K562 (cell line): ENCODE measurements at regions not wholly inside any gene's neighbourhood (a gene's known extent, or its start where the extent isn't known, plus 50 kb on each side); places are given as distances from the start of the nearest gene placed in this dataset.

Experiments used
- ATAC-seq: fragments of 200-7000 bp; cut with Tn5 transposase; 3 replicates; pipeline ENCODE4 v1.9.1; 2020; ENCODE audit warnings: moderate library complexity
- BruUV-seq: library from RNA; stranded (reverse); fragments of 400-500 nt; replicated peaks from 2 replicates; lab custom pipeline; 2021; lab: Mats Ljungman, UMichigan
- CTCF ChIA-PET: fragments of 300-600 bp; formaldehyde crosslinking; extraction: SDS; loops from one replicate; lab custom pipeline; 2021; ENCODE audit warnings: low intra/inter-chr PET ratio; lab: Yijun Ruan, JAX
- POLR2A ChIA-PET: fragments of 300-600, 350-650 bp; sonication (Branson Sonifier 250); formaldehyde crosslinking; extraction: SDS; loops from one replicate; lab custom pipeline; 2021; ENCODE audit warnings: antibody characterized with exemption, inconsistent platforms; lab: Yijun Ruan, JAX
- DNase-seq, 4 experiments: peaks; one replicate each; pipeline versions ENCODE4 v3.0.0 to v3.0.0-alpha.2; 2011 to 2018; ENCODE audit warnings: low spot score in 3 of 4, mixed read lengths in 3 of 4; ENCODE audit errors: extremely low read depth in 1 of 4
- FAIRE-seq: peaks from 2 replicates; lab custom pipeline; 2011; peaks lifted over from hg19 to GRCh38; lab: Jason Lieb, UNC
- H2AFZ ChIP-seq: 2 replicates; pipeline ENCODE4 v1.6.0; 2011; ENCODE audit warnings: low read depth, low read length, control low read depth, inconsistent platforms
- H3K27ac ChIP-seq: fragments of 200-600 bp; 3 replicates; pipeline ENCODE4 v1.8.0; 2011; ENCODE audit warnings: low read depth, mild to moderate bottlenecking, control low read depth, inconsistent platforms, low read length, moderate library complexity, mixed read lengths; ENCODE audit errors: extremely low read depth
- H3K27me3 ChIP-seq, 2 experiments: fragments of 300-600 bp in 1 of 2; 2 replicates in 1 of 2; 3 replicates in 1 of 2; pipeline versions ENCODE4 v1.6.0 to v1.8.0; 2011; ENCODE audit warnings: inconsistent platforms in 2 of 2, low read length in 2 of 2, mild to moderate bottlenecking in 1 of 2, mixed read lengths in 1 of 2, moderate library complexity in 1 of 2; ENCODE audit not compliant: control insufficient read depth in 2 of 2, insufficient read depth in 2 of 2
- H3K36me3 ChIP-seq: fragments of 300-600 bp; 3 replicates; pipeline ENCODE4 v1.8.0; 2011; ENCODE audit warnings: mild to moderate bottlenecking, low read length, inconsistent platforms; ENCODE audit not compliant: control insufficient read depth, insufficient read depth
- H3K4me1 ChIP-seq, 2 experiments: fragments of 200-600 bp in 1 of 2; replicated peaks in 1 of 2; 2 replicates in 1 of 2; 3 replicates in 1 of 2; pipeline versions ENCODE4 v1.5.1 to v1.8.0; 2011; ENCODE audit warnings: inconsistent platforms in 2 of 2, low read length in 2 of 2, mild to moderate bottlenecking in 1 of 2, mixed read lengths in 1 of 2, moderate library complexity in 1 of 2; ENCODE audit not compliant: control insufficient read depth in 2 of 2, insufficient read depth in 2 of 2
- H3K4me2 ChIP-seq: 2 replicates; pipeline ENCODE4 v1.6.1; 2011; ENCODE audit warnings: low read length, control low read depth, inconsistent platforms, mixed read lengths; ENCODE audit not compliant: insufficient read depth
- H3K4me3 ChIP-seq: fragments of 200-600 bp; sonication (generic), shearing (Covaris generic); 2 replicates; pipeline ENCODE4 v1.5.1; 2016; ENCODE audit warnings: control low read depth, inconsistent platforms
- H3K79me2 ChIP-seq: fragments of 200-600 bp; 3 replicates; pipeline ENCODE4 v1.8.0; 2011; ENCODE audit warnings: low read length, inconsistent platforms; ENCODE audit not compliant: control insufficient read depth, insufficient read depth
- H3K9ac ChIP-seq, 2 experiments: 2 replicates each; pipeline versions ENCODE4 v1.6.0 to v1.6.1; 2011; ENCODE audit warnings: low read depth in 2 of 2, low read length in 2 of 2, control low read depth in 1 of 2, inconsistent platforms in 1 of 2, mild to moderate bottlenecking in 1 of 2, mixed read lengths in 1 of 2; ENCODE audit not compliant: insufficient read depth in 1 of 2
- H3K9me1 ChIP-seq: one replicate; pipeline ENCODE4 v1.6.0; 2011; ENCODE audit warnings: inconsistent platforms, mild to moderate bottlenecking, low read length, moderate library complexity; ENCODE audit not compliant: control insufficient read depth, insufficient read depth
- H3K9me3 ChIP-seq: replicated peaks from 2 replicates; pipeline ENCODE4 v1.5.1; 2011; ENCODE audit warnings: low read depth, low read length, inconsistent platforms; ENCODE audit not compliant: control insufficient read depth, insufficient read depth
- H4K20me1 ChIP-seq: replicated peaks from 2 replicates; pipeline ENCODE4 v1.6.1; 2011; ENCODE audit warnings: low read length, inconsistent platforms, mixed read lengths; ENCODE audit not compliant: control insufficient read depth, insufficient read depth
- RAD21 ChIP-seq, 2 experiments: fragments of 250-450 bp in 1 of 2; fragments of 450-650 bp in 1 of 2; sonication (Bioruptor Pico) in 1 of 2; formaldehyde crosslinking in 1 of 2; IDR thresholded peaks in 1 of 2; conservative IDR thresholded peaks in 1 of 2; 2 replicates each; pipeline versions ENCODE4 v1.4.0 to v1.8.0; 2020 to 2022; ENCODE audit warnings: mild to moderate bottlenecking in 2 of 2, moderate library complexity in 1 of 2
- SMC3 ChIP-seq: conservative IDR thresholded peaks from 2 replicates; pipeline ENCODE4 v1.6.1; 2011; ENCODE audit warnings: low read depth, low read length, improper control_type of control experiment; ENCODE audit not compliant: insufficient read depth
- ZNF354B ChIP-seq: fragments of 250-450 bp; sonication (Bioruptor Pico); IDR thresholded peaks from 2 replicates; pipeline ENCODE4 v1.4.0; 2020
- WGBS: fragments of 100-300 bp; shearing (Covaris generic); methylation state at CpG from one replicate; pipeline ENCODE4 v1.1.6; 2016; ENCODE audit warnings: low coverage, mixed read lengths; ENCODE audit not compliant: insufficient coverage; ENCODE audit errors: missing lambda C conversion rate; 5-methylcytosine and 5-hydroxymethylcytosine counted together
- in situ Hi-C: fragments of 300-500 bp; cut with MboI; formaldehyde crosslinking; loops from 4 replicates; pipeline ENCODE4 v1.15.0; 2018; ENCODE audit warnings: inconsistent platforms, mixed read lengths
- intact Hi-C: fragments of 100-400 bp; cut with micrococcal nuclease; formaldehyde crosslinking; loops from 2 replicates; pipeline ENCODE4 v1.14.2; 2022
- TF ChIP-seq, protein P1 (sequence below), 2 experiments: fragments of 450-650 bp; formaldehyde crosslinking in 1 of 2; IDR thresholded peaks; 2 replicates each; pipeline versions ENCODE4 v1.4.0 to v1.6.1; 2014 to 2020; ENCODE audit warnings: mild to moderate bottlenecking in 2 of 2, borderline replicate concordance in 1 of 2, low read depth in 1 of 2
- TF ChIP-seq, protein P2 (sequence below), 3 experiments: IDR thresholded peaks in 2 of 3; conservative IDR thresholded peaks in 1 of 3; 2 replicates each; pipeline ENCODE4 v1.5.1; 2011 to 2012; ENCODE audit warnings: low read length in 3 of 3, mild to moderate bottlenecking in 3 of 3, control low read depth in 2 of 3, improper control_type of control experiment in 1 of 3, inconsistent platforms in 1 of 3, low read depth in 1 of 3, mixed read lengths in 1 of 3, moderate library complexity in 1 of 3; ENCODE audit not compliant: insufficient read depth in 2 of 3

DNA sequence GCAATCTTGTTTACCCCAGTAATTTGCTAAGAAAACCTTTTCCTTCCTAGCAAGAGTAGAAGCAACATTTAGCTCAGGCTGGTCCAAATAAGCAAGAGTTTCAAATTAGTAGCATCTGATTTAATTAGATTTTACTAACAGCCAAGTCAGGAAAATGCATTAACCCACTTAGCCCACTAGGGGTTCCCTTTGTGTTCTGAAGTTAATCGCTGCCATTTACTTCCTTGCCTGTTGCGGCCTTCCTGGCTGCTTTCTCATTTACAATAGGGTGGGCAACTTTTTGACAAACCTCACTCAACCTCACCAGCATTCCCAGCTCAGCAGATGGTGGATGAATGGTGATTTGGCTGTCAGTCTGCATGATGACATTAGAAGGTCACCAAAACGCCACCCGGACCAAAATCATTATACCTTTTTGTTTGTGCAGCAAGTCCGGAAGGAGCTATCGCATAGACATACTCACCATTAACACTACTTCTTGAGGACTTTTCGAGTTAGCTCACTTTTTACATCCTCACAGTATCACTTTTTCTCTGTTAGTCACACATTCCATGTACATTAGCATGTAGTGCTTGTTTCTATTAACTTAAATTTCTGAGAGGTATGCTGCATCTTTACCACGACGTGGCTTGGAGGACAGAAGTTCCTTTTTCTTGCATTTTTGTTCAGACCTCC is 101.5 kb upstream of the SETBP1 start:
- intact Hi-C loops (loop anchor here (10.0 kb wide), 1 partner anchor 316 kb away; no protein-coding TSS in a partner anchor), in situ Hi-C loops (no loop called here)
- H2AFZ ChIP-seq, result no peak overlapping the region
- ChIA-PET POLR2A (no interaction called here), CTCF (no interaction called here)
- WGBS, result 43% methylated on average over 8 of the region's 9 CpGs
- peak; percentile 63; the same call in 2 of the 3 replicates for ATAC-seq
- H3K4me2 ChIP-seq, result no peak overlapping the region
- no peaks in the 10 kb centered on the region for H4K20me1 ChIP-seq
- no peak overlapping the region for H3K27ac ChIP-seq
- no peaks in the 10 kb centered on the region for H3K9me1 ChIP-seq
- peak; percentile 60 for FAIRE-seq
- H3K9ac ChIP-seq, result no peak overlapping the region
- H3K4me1 ChIP-seq, result no peaks in the 10 kb centered on the region
- TF ChIP-seq RAD21 (CRISPR knock-in tag; conservative IDR thresholded peaks at IDR 0.05 in 1 of 2, IDR thresholded peaks at IDR 0.05 in 1 of 2), result peak; percentile 22 to 31; a peak in 2 of 4 replicates
- TF ChIP-seq, protein P1, sequence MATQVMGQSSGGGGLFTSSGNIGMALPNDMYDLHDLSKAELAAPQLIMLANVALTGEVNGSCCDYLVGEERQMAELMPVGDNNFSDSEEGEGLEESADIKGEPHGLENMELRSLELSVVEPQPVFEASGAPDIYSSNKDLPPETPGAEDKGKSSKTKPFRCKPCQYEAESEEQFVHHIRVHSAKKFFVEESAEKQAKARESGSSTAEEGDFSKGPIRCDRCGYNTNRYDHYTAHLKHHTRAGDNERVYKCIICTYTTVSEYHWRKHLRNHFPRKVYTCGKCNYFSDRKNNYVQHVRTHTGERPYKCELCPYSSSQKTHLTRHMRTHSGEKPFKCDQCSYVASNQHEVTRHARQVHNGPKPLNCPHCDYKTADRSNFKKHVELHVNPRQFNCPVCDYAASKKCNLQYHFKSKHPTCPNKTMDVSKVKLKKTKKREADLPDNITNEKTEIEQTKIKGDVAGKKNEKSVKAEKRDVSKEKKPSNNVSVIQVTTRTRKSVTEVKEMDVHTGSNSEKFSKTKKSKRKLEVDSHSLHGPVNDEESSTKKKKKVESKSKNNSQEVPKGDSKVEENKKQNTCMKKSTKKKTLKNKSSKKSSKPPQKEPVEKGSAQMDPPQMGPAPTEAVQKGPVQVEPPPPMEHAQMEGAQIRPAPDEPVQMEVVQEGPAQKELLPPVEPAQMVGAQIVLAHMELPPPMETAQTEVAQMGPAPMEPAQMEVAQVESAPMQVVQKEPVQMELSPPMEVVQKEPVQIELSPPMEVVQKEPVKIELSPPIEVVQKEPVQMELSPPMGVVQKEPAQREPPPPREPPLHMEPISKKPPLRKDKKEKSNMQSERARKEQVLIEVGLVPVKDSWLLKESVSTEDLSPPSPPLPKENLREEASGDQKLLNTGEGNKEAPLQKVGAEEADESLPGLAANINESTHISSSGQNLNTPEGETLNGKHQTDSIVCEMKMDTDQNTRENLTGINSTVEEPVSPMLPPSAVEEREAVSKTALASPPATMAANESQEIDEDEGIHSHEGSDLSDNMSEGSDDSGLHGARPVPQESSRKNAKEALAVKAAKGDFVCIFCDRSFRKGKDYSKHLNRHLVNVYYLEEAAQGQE (IDR thresholded peaks at IDR 0.05; ENCODE audit: borderline replicate concordance), result 0 out of 2 replicates have a peak, but pooled peaks have one; percentile 8
- TF ChIP-seq, protein P1 (CRISPR knock-in tag; IDR thresholded peaks at IDR 0.05; ENCODE audit: low read depth), result no peak
- no peak for TF ChIP-seq ZNF354B (CRISPR knock-in tag)
- TF ChIP-seq, protein P2, sequence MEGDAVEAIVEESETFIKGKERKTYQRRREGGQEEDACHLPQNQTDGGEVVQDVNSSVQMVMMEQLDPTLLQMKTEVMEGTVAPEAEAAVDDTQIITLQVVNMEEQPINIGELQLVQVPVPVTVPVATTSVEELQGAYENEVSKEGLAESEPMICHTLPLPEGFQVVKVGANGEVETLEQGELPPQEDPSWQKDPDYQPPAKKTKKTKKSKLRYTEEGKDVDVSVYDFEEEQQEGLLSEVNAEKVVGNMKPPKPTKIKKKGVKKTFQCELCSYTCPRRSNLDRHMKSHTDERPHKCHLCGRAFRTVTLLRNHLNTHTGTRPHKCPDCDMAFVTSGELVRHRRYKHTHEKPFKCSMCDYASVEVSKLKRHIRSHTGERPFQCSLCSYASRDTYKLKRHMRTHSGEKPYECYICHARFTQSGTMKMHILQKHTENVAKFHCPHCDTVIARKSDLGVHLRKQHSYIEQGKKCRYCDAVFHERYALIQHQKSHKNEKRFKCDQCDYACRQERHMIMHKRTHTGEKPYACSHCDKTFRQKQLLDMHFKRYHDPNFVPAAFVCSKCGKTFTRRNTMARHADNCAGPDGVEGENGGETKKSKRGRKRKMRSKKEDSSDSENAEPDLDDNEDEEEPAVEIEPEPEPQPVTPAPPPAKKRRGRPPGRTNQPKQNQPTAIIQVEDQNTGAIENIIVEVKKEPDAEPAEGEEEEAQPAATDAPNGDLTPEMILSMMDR (IDR thresholded peaks at IDR 0.05 in 2 of 3, conservative IDR thresholded peaks at IDR 0.05 in 1 of 3; ENCODE audit: insufficient read depth in 2 of 3, low read depth in 1 of 3, low read length in 3 of 3), result peak; percentile 33 to 48 (median 48); a peak in 4 of 6 replicates
- 0 out of 2 replicates have a peak, but pooled peaks have one; percentile 10 for TF ChIP-seq SMC3
- no TSS peak for BruUV-seq
- no peaks in the 10 kb centered on the region for H3K9me3 ChIP-seq
- no peaks in the 10 kb centered on the region for H3K36me3 ChIP-seq
- no peaks in the 10 kb centered on the region for H3K27me3 ChIP-seq
- H3K4me3 ChIP-seq, result no peak overlapping the region
- peak; percentile 8 to 16 (median 14) for DNase-seq
- H3K79me2 ChIP-seq, result no peaks in the 10 kb centered on the region
